CD14-positive monocyte (primary cell): ENCODE measurements at regions not wholly inside any gene's neighbourhood (a gene's known extent, or its start where the extent isn't known, plus 50 kb on each side); places are given as distances from the start of the nearest gene placed in this dataset.

Source experiments
- DNase-seq, 3 donors: peaks; one replicate each; pipeline ENCODE4 v3.0.0-alpha.2; 2011 to 2022
- H2AFZ ChIP-seq: 2 replicates; pipeline ENCODE4 v1.6.0; 2012; ENCODE audit warnings: mild to moderate bottlenecking, low read depth, low read length, inconsistent platforms; ENCODE audit not compliant: insufficient read depth, poor library complexity, severe bottlenecking
- H3K27ac ChIP-seq, 2 donors: 1 replicate in 1 of 2; 2 replicates in 1 of 2; pipeline ENCODE4 v1.5.1; 2012 to 2013; ENCODE audit warnings: low read length in 2 of 2, control low read depth in 1 of 2, inconsistent platforms in 1 of 2, low read depth in 1 of 2, mild to moderate bottlenecking in 1 of 2
- H3K27me3 ChIP-seq, 2 donors: one replicate each; pipeline versions ENCODE4 v1.6.0 to v1.6.1; 2011 to 2013; ENCODE audit warnings: low read length in 2 of 2; ENCODE audit not compliant: control insufficient read depth in 2 of 2, insufficient read depth in 2 of 2
- H3K36me3 ChIP-seq, 2 donors: replicated peaks in 1 of 2; 1 replicate in 1 of 2; 2 replicates in 1 of 2; pipeline versions ENCODE4 v1.5.1 to v1.6.1; 2012 to 2013; ENCODE audit warnings: low read length in 2 of 2, control low read depth in 1 of 2, inconsistent platforms in 1 of 2, mild to moderate bottlenecking in 1 of 2; ENCODE audit not compliant: insufficient read depth in 2 of 2, control insufficient read depth in 1 of 2
- H3K4me1 ChIP-seq, 2 donors: 1 replicate in 1 of 2; 2 replicates in 1 of 2; pipeline versions ENCODE4 v1.5.1 to v1.6.1; 2012 to 2013; ENCODE audit warnings: low read length in 2 of 2, control low read depth in 1 of 2, inconsistent platforms in 1 of 2, mild to moderate bottlenecking in 1 of 2, moderate library complexity in 1 of 2; ENCODE audit not compliant: insufficient read depth in 2 of 2, control insufficient read depth in 1 of 2
- H3K4me2 ChIP-seq: replicated peaks from 2 replicates; pipeline ENCODE3; 2012; ENCODE audit warnings: low read length, moderate library complexity, mild to moderate bottlenecking; ENCODE audit not compliant: poor library complexity, severe bottlenecking; ENCODE audit errors: extremely low read depth
- H3K4me3 ChIP-seq, 3 experiments: fragments of 200-600 bp in 1 of 3; sonication (generic) in 1 of 3; replicated peaks in 1 of 3; 1 replicate in 2 of 3; 2 replicates in 1 of 3; pipeline ENCODE4 v1.5.1; 2011 to 2013; ENCODE audit warnings: low read length in 3 of 3, mild to moderate bottlenecking in 3 of 3, control low read depth in 2 of 3, low read depth in 2 of 3, inconsistent platforms in 1 of 3, moderate library complexity in 1 of 3
- H3K79me2 ChIP-seq: 2 replicates; pipeline ENCODE4 v1.6.0; 2012; ENCODE audit warnings: mild to moderate bottlenecking, control low read depth, inconsistent platforms, low read length, moderate library complexity; ENCODE audit not compliant: insufficient read depth
- H3K9ac ChIP-seq: 2 replicates; pipeline ENCODE4 v1.6.0; 2017; ENCODE audit warnings: low read length, mild to moderate bottlenecking; ENCODE audit not compliant: insufficient read depth, poor library complexity, severe bottlenecking
- H3K9me3 ChIP-seq, 2 donors: replicated peaks in 1 of 2; 1 replicate in 1 of 2; 2 replicates in 1 of 2; pipeline versions ENCODE4 v1.5.1 to v1.6.1; 2012 to 2013; ENCODE audit warnings: low read length in 2 of 2, control low read depth in 1 of 2; ENCODE audit not compliant: control insufficient read depth in 1 of 2, insufficient read depth in 1 of 2
- H4K20me1 ChIP-seq: 2 replicates; pipeline ENCODE4 v1.6.0; 2012; ENCODE audit warnings: mild to moderate bottlenecking, low read length, control low read depth, moderate library complexity; ENCODE audit not compliant: insufficient read depth
- H3K27ac Mint-ChIP-seq, 7 donors: one replicate each; pipeline ENCODE4 v1.8.0; 2020; ENCODE audit warnings: mild to moderate bottlenecking in 7 of 7, mixed read lengths in 7 of 7, moderate library complexity in 6 of 7, inconsistent platforms in 2 of 7
- H3K27me3 Mint-ChIP-seq, 3 donors: one replicate each; pipeline ENCODE4 v1.8.0; 2021 to 2022; ENCODE audit warnings: low read depth in 3 of 3, mild to moderate bottlenecking in 3 of 3, mixed read lengths in 3 of 3, moderate library complexity in 3 of 3, inconsistent platforms in 1 of 3
- H3K36me3 Mint-ChIP-seq, 2 donors: one replicate each; pipeline ENCODE4 v1.8.0; 2020; ENCODE audit warnings: mixed read lengths in 2 of 2, inconsistent platforms in 1 of 2, mild to moderate bottlenecking in 1 of 2
- H3K4me1 Mint-ChIP-seq: one replicate; pipeline ENCODE4 v1.8.0; 2020; ENCODE audit warnings: mild to moderate bottlenecking, mixed read lengths
- H3K4me3 Mint-ChIP-seq, 2 donors: one replicate each; pipeline ENCODE4 v1.8.0; 2020; ENCODE audit warnings: mild to moderate bottlenecking in 2 of 2, mixed read lengths in 2 of 2, moderate library complexity in 1 of 2
- H3K9me3 Mint-ChIP-seq, 7 donors: one replicate each; pipeline ENCODE4 v1.8.0; 2020 to 2022; ENCODE audit warnings: mixed read lengths in 7 of 7, mild to moderate bottlenecking in 6 of 7, moderate library complexity in 6 of 7, inconsistent platforms in 2 of 7
- CTCF ChIP-seq: fragments of 200-600 bp; IDR thresholded peaks from one replicate; pipeline ENCODE4 v1.8.0; 2022; ENCODE audit warnings: antibody characterized with exemption, mild to moderate bottlenecking
- WGBS: methylation state at CpG from one replicate; pipeline ENCODE4 v1.1.5; 2013; ENCODE audit warnings: missing lambda C conversion rate; ENCODE audit not compliant: insufficient coverage; 5-methylcytosine and 5-hydroxymethylcytosine counted together
- intact Hi-C, 2 donors: fragments of 100-400 bp; cut with micrococcal nuclease; formaldehyde crosslinking; loops; one replicate each; pipeline versions ENCODE4 v1.15.0 to v1.15.1; 2023

GRCh38 chr10:71125749-71126107, 86.6 kb upstream of the UNC5B start:
- no peak for DNase-seq
- Histone ChIP-seq H3K9me3 (peaks cover 0 to 5% of the 10 kb centered on the region in 2 donors), H3K4me1 (peaks cover 12 to 16% of the 10 kb centered on the region in 2 donors), H3K27ac (no peak overlapping the region), H3K36me3 (no peaks in the 10 kb centered on the region), H3K79me2 (no peaks in the 10 kb centered on the region), H4K20me1 (no peaks in the 10 kb centered on the region), H2AFZ (no peak overlapping the region), H3K27me3 (no peaks in the 10 kb centered on the region), H3K9ac (no peak overlapping the region), H3K4me2 (no peak overlapping the region), H3K4me3 (no peak overlapping the region)
- intact Hi-C loops = no loop called here
- no peak overlapping the region for H3K4me3 Mint-ChIP-seq
- 82% methylated on average over 3 of the region's 4 CpGs for WGBS
- no peak for TF ChIP-seq CTCF
- no peak overlapping the region for H3K27ac Mint-ChIP-seq
- H3K36me3 Mint-ChIP-seq = no peaks in the 10 kb centered on the region
- peaks cover 2 to 21% (median 13%) of the 10 kb centered on the region in 3 donors for H3K27me3 Mint-ChIP-seq
- H3K9me3 Mint-ChIP-seq = peaks cover 0 to 15% (median 6%) of the 10 kb centered on the region in 7 donors
- H3K4me1 Mint-ChIP-seq = peaks cover 14% of the 10 kb centered on the region

GRCh38 chr10:71126432-71126831, 85.9 kb upstream of the UNC5B start:
- Histone ChIP-seq H3K9ac (no peak overlapping the region), H3K4me2 (no peak overlapping the region), H3K9me3 (no peaks in the 10 kb centered on the region), H3K27me3 (no peaks in the 10 kb centered on the region), H3K36me3 (no peaks in the 10 kb centered on the region), H3K4me3 (no peak overlapping the region), H3K27ac (no peak overlapping the region), H3K79me2 (no peaks in the 10 kb centered on the region), H2AFZ (no peak overlapping the region), H4K20me1 (no peaks in the 10 kb centered on the region), H3K4me1 (peaks cover 12 to 16% of the 10 kb centered on the region in 2 donors)
- no peak overlapping the region for H3K4me3 Mint-ChIP-seq
- DNase-seq = no peak
- peak overlapping the region in 1 of 7 donors; percentile 24 for H3K27ac Mint-ChIP-seq
- 63% methylated on average over 6 of the region's 7 CpGs for WGBS
- TF ChIP-seq CTCF = no peak
- H3K9me3 Mint-ChIP-seq = peaks cover 0 to 9% (median 2%) of the 10 kb centered on the region in 7 donors
- H3K36me3 Mint-ChIP-seq = no peaks in the 10 kb centered on the region
- intact Hi-C loops = no loop called here
- H3K4me1 Mint-ChIP-seq = peaks cover 14% of the 10 kb centered on the region
- H3K27me3 Mint-ChIP-seq = peaks cover 2 to 15% (median 9%) of the 10 kb centered on the region in 3 donors
